Panc1 (cell line): ENCODE measurements at regions not wholly inside any gene's neighbourhood (a gene's known extent, or its start where the extent isn't known, plus 50 kb on each side); places are given as distances from the start of the nearest gene placed in this dataset.
"Not testable (repeated sequence)": the region's sequence is repeated elsewhere in the genome, so short reads cannot be mapped to it uniquely, and the experiment has no call there.

ENCODE experiments used
- ATAC-seq: fragments of 200-7000 bp; cut with Tn5 transposase; 2 replicates; pipeline ENCODE4 v1.9.1; 2020; ENCODE audit warnings: mild to moderate bottlenecking, moderate library complexity
- BruUV-seq: library from RNA; stranded (reverse); fragments of 400-500 nt; replicated peaks from 2 replicates; lab custom pipeline; 2021; lab: Mats Ljungman, UMichigan
- CTCF ChIA-PET: fragments of 300-600 bp; sonication (Branson Sonifier 250); formaldehyde crosslinking; loops from one replicate; lab custom pipeline; 2022; ENCODE audit warnings: antibody characterized with exemption; lab: Charles Lee
- POLR2A ChIA-PET: fragments of 300-600 bp; sonication (Branson Sonifier 250); formaldehyde crosslinking; loops from one replicate; lab custom pipeline; 2022; ENCODE audit warnings: antibody characterized with exemption; lab: Charles Lee
- DNase-seq: peaks from one replicate; pipeline ENCODE4 v3.0.0-alpha.2; 2010; ENCODE audit warnings: low read depth, low spot score
- H3K27ac ChIP-seq: 2 replicates; pipeline ENCODE4 v1.5.1; 2011; ENCODE audit warnings: mild to moderate bottlenecking, low read length, inconsistent platforms
- H3K27me3 ChIP-seq: fragments of 200-500 bp; sonication (Bioruptor generic); 2 replicates; pipeline ENCODE4 v1.6.0; 2014; ENCODE audit warnings: low read length, inconsistent platforms; ENCODE audit not compliant: control insufficient read depth, insufficient read depth
- H3K36me3 ChIP-seq: fragments of 200-500 bp; sonication (Bioruptor generic); 2 replicates; pipeline ENCODE4 v1.5.1; 2014; ENCODE audit warnings: inconsistent platforms, mild to moderate bottlenecking, low read length, moderate library complexity; ENCODE audit not compliant: control insufficient read depth, insufficient read depth
- H3K4me1 ChIP-seq: 2 replicates; pipeline ENCODE4 v1.5.1; 2011; ENCODE audit warnings: inconsistent platforms, mild to moderate bottlenecking, low read length, moderate library complexity; ENCODE audit not compliant: control insufficient read depth, insufficient read depth
- H3K4me3 ChIP-seq, 2 experiments: 2 replicates each; pipeline ENCODE4 v1.5.1; 2011 to 2012; ENCODE audit warnings: low read depth in 2 of 2, low read length in 2 of 2, mild to moderate bottlenecking in 2 of 2, inconsistent platforms in 1 of 2, moderate library complexity in 1 of 2
- H3K9me3 ChIP-seq: fragments of 200-500 bp; sonication (Bioruptor generic); 2 replicates; pipeline ENCODE4 v1.5.1; 2014; ENCODE audit warnings: low read depth, mild to moderate bottlenecking, inconsistent platforms, low read length, moderate library complexity; ENCODE audit not compliant: control insufficient read depth, insufficient read depth
- CTCF ChIP-seq: fragments of 450-650 bp; IDR thresholded peaks from 2 replicates; pipeline ENCODE4 v1.5.1; 2017; ENCODE audit warnings: mild to moderate bottlenecking
- POLR2AphosphoS5 ChIP-seq: IDR thresholded peaks from 2 replicates; pipeline ENCODE4 v1.6.1; 2012; ENCODE audit warnings: mild to moderate bottlenecking, low read depth, low read length, moderate library complexity
- REST ChIP-seq, 2 experiments: IDR thresholded peaks; 2 replicates each; pipeline ENCODE4 v1.6.1; 2011 to 2012; ENCODE audit warnings: low read depth in 2 of 2, control low read depth in 1 of 2, low read length in 1 of 2, mild to moderate bottlenecking in 1 of 2, moderate library complexity in 1 of 2; ENCODE audit not compliant: insufficient read depth in 1 of 2
- SIN3A ChIP-seq: IDR thresholded peaks from 2 replicates; pipeline ENCODE4 v1.6.1; 2012; ENCODE audit warnings: low read depth, mild to moderate bottlenecking, low read length, moderate library complexity, borderline replicate concordance; ENCODE audit not compliant: insufficient read depth
- TCF7L2 ChIP-seq: IDR thresholded peaks from 2 replicates; pipeline ENCODE4 v1.6.1; 2011; ENCODE audit warnings: mild to moderate bottlenecking, low read depth, low read length, inconsistent platforms
- in situ Hi-C: cut with HindIII; loops from 2 replicates; pipeline ENCODE4 v1.10.0; 2016; ENCODE audit warnings: low sequenced_read_pairs, low pct_unique_long_range_greater_than_20kb
- intact Hi-C: fragments of 100-400 bp; cut with micrococcal nuclease; formaldehyde crosslinking; loops from one replicate; pipeline ENCODE4 v1.10.0; 2022; ENCODE audit not compliant: unreplicated experiment

- intact Hi-C loops (no loop called here), in situ Hi-C loops (no loop called here)
- no peaks in the 10 kb centered on the region for H3K9me3 ChIP-seq
- ATAC-seq, result no peak
- POLR2A ChIA-PET, result no interaction called here
- H3K27me3 ChIP-seq, result no peaks in the 10 kb centered on the region
- H3K36me3 ChIP-seq, result no peaks in the 10 kb centered on the region
- H3K27ac ChIP-seq, result no peak overlapping the region
- H3K4me3 ChIP-seq, result no peak overlapping the region
- no peak for DNase-seq
- no TSS peak for BruUV-seq
- CTCF ChIA-PET, result no interaction called here
- TF ChIP-seq SIN3A (no peak), POLR2AphosphoS5 (no peak), CTCF (no peak), TCF7L2 (no peak)
- no peaks in the 10 kb centered on the region for H3K4me1 ChIP-seq
These were observed 265.4 kb downstream of the INHBA start for GRCh38 chr7:41437257-41438196.

- no peak for TF ChIP-seq REST (IDR thresholded peaks at IDR 0.05; ENCODE audit: insufficient read depth in 1 of 2, low read depth in 2 of 2, low read length in 1 of 2)
- in situ Hi-C loops, result no loop called here
- Histone ChIP-seq H3K27ac (no peak overlapping the region), H3K36me3 (no peaks in the 10 kb centered on the region), H3K27me3 (no peaks in the 10 kb centered on the region), H3K4me3 (no peak overlapping the region), H3K4me1 (no peaks in the 10 kb centered on the region), H3K9me3 (no peaks in the 10 kb centered on the region)
- intact Hi-C loops, result no loop called here
- BruUV-seq, result no TSS peak
- no peak for ATAC-seq
- ChIA-PET POLR2A (no interaction called here), CTCF (no interaction called here)
- no peak for DNase-seq
These were observed 266.8 kb downstream of the INHBA start for GRCh38 chr7:41436139-41436538.

GRCh38 chr7:41435020-41435419, 267.9 kb downstream of the INHBA start:
- BruUV-seq, POLR2A ChIA-PET, CTCF ChIA-PET, in situ Hi-C loops, H3K27ac ChIP-seq, H3K4me1 ChIP-seq, DNase-seq, H3K9me3 ChIP-seq, H3K4me3 ChIP-seq, H3K36me3 ChIP-seq, intact Hi-C loops, H3K27me3 ChIP-seq, ATAC-seq: not testable (repeated sequence)
